ENCODE measurements at regions not wholly inside any gene's neighbourhood (a gene's known extent, or its start where the extent isn't known, plus 50 kb on each side); places are given as distances from the start of the nearest gene placed in this dataset.

DNA sequence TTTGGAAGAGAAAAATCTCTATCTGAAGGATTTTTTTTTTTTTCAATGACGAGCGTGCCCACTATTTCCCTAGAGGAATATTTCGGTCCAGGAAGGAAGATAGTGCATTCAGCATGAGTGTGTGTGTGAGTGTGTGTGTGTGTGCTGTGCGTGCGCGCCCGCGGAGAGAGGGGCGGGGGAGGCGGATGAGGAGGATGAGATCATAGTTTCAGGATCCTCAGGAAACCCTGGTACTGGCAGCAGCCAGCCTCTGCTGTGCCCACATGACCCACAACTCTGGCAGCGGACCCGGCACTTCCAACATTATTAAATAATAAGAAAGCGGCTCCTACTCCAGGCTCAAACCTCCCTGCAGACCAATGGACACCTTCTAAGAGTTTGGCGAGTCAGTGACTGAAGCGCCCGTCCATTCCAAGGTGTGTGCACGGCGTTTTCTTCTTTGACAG is 217.0 kb upstream of the DTNA start:
- Histone ChIP-seq H3K4me3 (ENCODE audit: low read depth, low read length) (peak overlapping the region; percentile 32), H3K36me3 (no peaks in the 10 kb centered on the region), H3K9me3 (no peaks in the 10 kb centered on the region), H3K27me3 (peaks cover 23% of the 10 kb centered on the region), H3K4me1 (no peaks in the 10 kb centered on the region)
- DNase-seq: peak; percentile 38
- TF ChIP-seq, protein P1, sequence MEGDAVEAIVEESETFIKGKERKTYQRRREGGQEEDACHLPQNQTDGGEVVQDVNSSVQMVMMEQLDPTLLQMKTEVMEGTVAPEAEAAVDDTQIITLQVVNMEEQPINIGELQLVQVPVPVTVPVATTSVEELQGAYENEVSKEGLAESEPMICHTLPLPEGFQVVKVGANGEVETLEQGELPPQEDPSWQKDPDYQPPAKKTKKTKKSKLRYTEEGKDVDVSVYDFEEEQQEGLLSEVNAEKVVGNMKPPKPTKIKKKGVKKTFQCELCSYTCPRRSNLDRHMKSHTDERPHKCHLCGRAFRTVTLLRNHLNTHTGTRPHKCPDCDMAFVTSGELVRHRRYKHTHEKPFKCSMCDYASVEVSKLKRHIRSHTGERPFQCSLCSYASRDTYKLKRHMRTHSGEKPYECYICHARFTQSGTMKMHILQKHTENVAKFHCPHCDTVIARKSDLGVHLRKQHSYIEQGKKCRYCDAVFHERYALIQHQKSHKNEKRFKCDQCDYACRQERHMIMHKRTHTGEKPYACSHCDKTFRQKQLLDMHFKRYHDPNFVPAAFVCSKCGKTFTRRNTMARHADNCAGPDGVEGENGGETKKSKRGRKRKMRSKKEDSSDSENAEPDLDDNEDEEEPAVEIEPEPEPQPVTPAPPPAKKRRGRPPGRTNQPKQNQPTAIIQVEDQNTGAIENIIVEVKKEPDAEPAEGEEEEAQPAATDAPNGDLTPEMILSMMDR (IDR thresholded peaks at IDR 0.05; ENCODE audit: low read depth, low read length): no peak

DNA sequence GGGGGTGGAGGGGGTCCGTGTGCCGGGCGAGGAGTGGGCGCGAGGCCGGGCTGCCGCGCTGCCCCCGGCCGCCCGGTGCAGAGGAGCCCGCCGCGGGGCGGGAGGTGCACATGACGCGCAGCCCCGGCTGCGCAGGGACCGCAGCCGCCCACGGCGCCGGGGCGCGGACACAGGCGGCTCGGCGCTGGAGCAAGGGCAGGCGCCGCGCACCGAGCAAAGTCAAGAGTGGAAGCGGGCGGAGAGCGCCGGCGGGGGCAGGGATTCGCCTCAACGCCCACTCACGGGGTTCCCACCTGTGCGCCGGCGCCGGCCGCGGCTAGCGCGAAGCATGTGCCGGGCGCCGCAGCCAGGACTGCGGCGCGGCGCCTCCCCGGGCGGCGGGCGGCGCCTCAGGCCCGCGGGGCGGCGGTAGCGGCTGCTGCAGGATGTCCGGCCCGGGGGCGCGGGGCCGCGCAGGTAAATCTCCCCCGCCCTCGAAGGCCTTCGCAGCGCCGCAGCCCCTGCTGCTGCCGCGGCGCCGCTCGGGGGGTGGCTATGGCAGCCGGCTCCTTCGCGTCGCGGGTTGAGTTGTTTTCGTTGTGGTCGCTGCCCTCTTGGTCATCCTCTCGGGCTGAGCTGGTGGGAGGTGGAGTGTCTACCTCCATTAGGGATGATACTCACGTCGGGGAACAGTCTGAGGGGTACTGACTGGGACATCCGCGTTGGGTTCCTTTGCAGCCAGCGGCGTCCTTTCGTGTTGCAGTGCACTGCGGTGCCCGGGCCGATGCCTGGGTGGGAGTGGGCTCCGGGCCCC is 216.3 kb upstream of the DTNA start:
- peak overlapping the region; percentile 32 for H3K4me3 ChIP-seq (ENCODE audit: low read depth, low read length)
- DNase-seq: peak; percentile 13
- H3K36me3 ChIP-seq: no peaks in the 10 kb centered on the region
- no peaks in the 10 kb centered on the region for H3K4me1 ChIP-seq
- TF ChIP-seq, protein P1 (IDR thresholded peaks at IDR 0.05; ENCODE audit: low read depth, low read length): no peak
- peaks cover 23% of the 10 kb centered on the region for H3K27me3 ChIP-seq
- no peaks in the 10 kb centered on the region for H3K9me3 ChIP-seq

DNA sequence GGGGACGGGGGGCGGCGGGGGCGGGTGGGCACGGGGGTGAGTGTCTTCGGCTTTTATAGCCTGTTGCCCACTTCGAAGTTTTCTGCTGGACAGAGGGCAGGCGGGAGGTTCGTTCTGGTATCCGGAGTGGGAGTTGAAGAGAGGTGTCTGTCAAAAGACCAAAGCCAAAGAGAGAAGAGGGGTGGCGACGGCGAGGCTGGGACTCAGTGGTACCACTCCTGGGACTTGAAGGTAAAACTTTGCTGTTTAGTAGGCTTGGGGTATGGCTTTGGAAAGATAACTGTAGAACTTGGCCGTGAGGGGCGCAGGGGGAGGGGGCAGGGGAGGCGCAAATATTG is 215.8 kb upstream of the DTNA start:
- Histone ChIP-seq H3K9me3 (no peaks in the 10 kb centered on the region), H3K36me3 (no peaks in the 10 kb centered on the region), H3K4me1 (no peaks in the 10 kb centered on the region), H3K27me3 (peaks cover 23% of the 10 kb centered on the region), H3K4me3 (ENCODE audit: low read depth, low read length) (no peak overlapping the region)
- TF ChIP-seq, protein P1 (IDR thresholded peaks at IDR 0.05; ENCODE audit: low read depth, low read length): no peak
- no peak for DNase-seq

DNA sequence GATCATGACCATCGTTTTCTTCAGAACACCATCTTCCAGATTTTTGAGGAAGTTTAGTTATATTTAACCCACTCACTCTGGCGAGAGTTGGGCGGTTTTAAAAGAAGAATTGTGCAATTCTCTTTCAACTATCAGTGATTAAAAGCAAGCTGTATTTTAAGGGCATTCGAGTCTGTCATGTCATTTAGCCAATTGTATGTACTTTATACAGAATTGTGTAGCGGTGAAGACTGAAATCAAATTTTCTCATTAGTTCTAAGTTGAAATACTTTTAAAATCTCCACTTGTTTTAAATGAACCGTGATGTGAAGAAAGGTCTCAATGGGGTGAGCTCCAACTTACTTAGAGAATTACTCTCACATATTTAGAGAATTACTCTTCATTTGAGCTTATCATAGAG is 214.6 kb upstream of the DTNA start:
- TF ChIP-seq, protein P1 (IDR thresholded peaks at IDR 0.05; ENCODE audit: low read depth, low read length): no peak
- Histone ChIP-seq H3K36me3 (no peaks in the 10 kb centered on the region), H3K4me1 (no peaks in the 10 kb centered on the region), H3K9me3 (no peaks in the 10 kb centered on the region), H3K27me3 (peaks cover 23% of the 10 kb centered on the region), H3K4me3 (ENCODE audit: low read depth, low read length) (no peak overlapping the region)
- DNase-seq: no peak

DNA sequence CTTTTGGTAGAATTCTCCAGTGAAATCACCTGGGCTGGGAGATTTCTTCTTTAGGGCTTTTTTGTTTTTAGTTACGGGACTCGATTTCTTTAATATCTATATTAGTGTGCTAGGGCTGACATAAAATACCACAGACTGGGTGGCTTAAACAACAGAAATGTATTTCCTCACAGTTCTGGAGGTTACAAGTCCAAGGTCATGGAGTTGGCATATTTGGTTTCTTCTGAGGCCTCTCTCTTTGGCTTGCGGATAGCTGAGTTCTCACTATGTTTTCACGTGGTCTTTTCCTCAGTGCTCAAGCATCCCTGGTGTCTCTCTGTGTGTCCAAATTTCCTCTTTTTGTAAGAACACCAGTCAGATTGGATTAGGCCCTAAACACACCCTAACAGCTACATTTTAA is 208.5 kb upstream of the DTNA start:
- H3K36me3 ChIP-seq: no peaks in the 10 kb centered on the region
- TF ChIP-seq, protein P1 (IDR thresholded peaks at IDR 0.05; ENCODE audit: low read depth, low read length): no peak
- no peaks in the 10 kb centered on the region for H3K9me3 ChIP-seq
- H3K4me3 ChIP-seq (ENCODE audit: low read depth, low read length): no peak overlapping the region
- H3K27me3 ChIP-seq: no peaks in the 10 kb centered on the region
- no peaks in the 10 kb centered on the region for H3K4me1 ChIP-seq
- no peak for DNase-seq

DNA sequence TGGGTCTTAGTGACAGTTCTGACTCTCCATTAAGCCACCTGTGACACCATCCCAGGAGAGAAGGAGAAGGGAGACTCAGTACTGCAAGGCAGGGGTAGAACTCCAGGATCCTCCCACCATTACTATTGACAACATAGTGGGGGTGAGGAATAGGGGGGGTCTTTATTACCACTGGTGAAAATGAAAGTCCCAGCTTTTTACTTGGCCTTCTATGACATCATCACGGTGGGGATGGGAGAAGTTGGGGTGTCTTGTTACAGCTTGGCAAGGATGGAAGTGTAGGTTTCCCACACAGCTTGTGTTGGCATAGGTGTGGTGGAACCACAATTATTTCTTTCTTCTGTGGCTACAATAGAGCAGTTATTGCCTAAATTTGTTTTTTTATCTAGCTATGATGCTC is 203.9 kb upstream of the DTNA start:
- H3K9me3 ChIP-seq: no peaks in the 10 kb centered on the region
- H3K4me3 ChIP-seq (ENCODE audit: low read depth, low read length): no peak overlapping the region
- H3K4me1 ChIP-seq: no peaks in the 10 kb centered on the region
- no peaks in the 10 kb centered on the region for H3K36me3 ChIP-seq
- no peak for DNase-seq
- H3K27me3 ChIP-seq: no peaks in the 10 kb centered on the region
- TF ChIP-seq, protein P1 (IDR thresholded peaks at IDR 0.05; ENCODE audit: low read depth, low read length): no peak

Measured in BE2C (cell line).